Mesothelial cell of epicardium (in vitro differentiated cells): ENCODE measurements at regions not wholly inside any gene's neighbourhood (a gene's known extent, or its start where the extent isn't known, plus 50 kb on each side); places are given as distances from the start of the nearest gene placed in this dataset.

Experiments used
- DNase-seq, 2 experiments: peaks; one replicate each; pipeline ENCODE4 v3.0.0; 2021; ENCODE audit warnings: low spot score in 2 of 2; ENCODE audit not compliant: unreplicated experiment in 2 of 2
- H3K27ac Mint-ChIP-seq: 2 replicates; pipeline ENCODE4 v1.8.0; 2021; ENCODE audit warnings: mixed read lengths
- H3K27me3 Mint-ChIP-seq: 2 replicates; pipeline ENCODE4 v1.8.0; 2021; ENCODE audit warnings: low read depth, mixed read lengths
- H3K36me3 Mint-ChIP-seq: 2 replicates; pipeline ENCODE4 v1.8.0; 2021; ENCODE audit warnings: mixed read lengths
- H3K4me1 Mint-ChIP-seq: 2 replicates; pipeline ENCODE4 v1.8.0; 2021; ENCODE audit warnings: mixed read lengths
- H3K4me3 Mint-ChIP-seq: 2 replicates; pipeline ENCODE4 v1.8.0; 2021; ENCODE audit warnings: mild to moderate bottlenecking, moderate library complexity, mixed read lengths
- H3K9me3 Mint-ChIP-seq: 2 replicates; pipeline ENCODE4 v1.8.0; 2021; ENCODE audit warnings: mixed read lengths
- CTCF ChIP-seq: fragments of 200-600 bp; sonication (generic); IDR thresholded peaks from one replicate; pipeline ENCODE4 v1.5.0; 2021; ENCODE audit warnings: antibody characterized with exemption; ENCODE audit not compliant: unreplicated experiment

- no peaks in the 10 kb centered on the region for H3K27me3 Mint-ChIP-seq
- peaks cover 20% of the 10 kb centered on the region for H3K9me3 Mint-ChIP-seq
- peaks cover 6% of the 10 kb centered on the region for H3K36me3 Mint-ChIP-seq
- peaks cover 5% of the 10 kb centered on the region for H3K4me1 Mint-ChIP-seq
- no peak for DNase-seq
- H3K27ac Mint-ChIP-seq, result no peak overlapping the region
- TF ChIP-seq CTCF, result no peak
- H3K4me3 Mint-ChIP-seq, result no peak overlapping the region
Measured at GRCh38 chr1:59178339-59179187, 118.3 kb upstream of the FGGY start.

GRCh38 chr1:59179673-59180072, 117.2 kb upstream of the FGGY start:
- no peak overlapping the region for H3K4me3 Mint-ChIP-seq
- no peaks in the 10 kb centered on the region for H3K27me3 Mint-ChIP-seq
- H3K4me1 Mint-ChIP-seq, result peaks cover 8% of the 10 kb centered on the region

GRCh38 chr1:59180735-59181134, 116.2 kb upstream of the FGGY start:
- H3K27me3 Mint-ChIP-seq, result no peaks in the 10 kb centered on the region
- no peak for TF ChIP-seq CTCF
- peaks cover 18% of the 10 kb centered on the region for H3K9me3 Mint-ChIP-seq
- H3K4me1 Mint-ChIP-seq, result peaks cover 16% of the 10 kb centered on the region
- no peak for DNase-seq
- peaks cover 6% of the 10 kb centered on the region for H3K36me3 Mint-ChIP-seq
- H3K4me3 Mint-ChIP-seq, result no peak overlapping the region
- H3K27ac Mint-ChIP-seq, result no peak overlapping the region

More at GRCh38 chr1:59179673-59180072, 117.2 kb upstream of the FGGY start:
- Mint-ChIP-seq H3K36me3 (peaks cover 6% of the 10 kb centered on the region), H3K9me3 (peaks cover 20% of the 10 kb centered on the region), H3K27ac (no peak overlapping the region)
- no peak for DNase-seq
- TF ChIP-seq CTCF, result no peak

DNA sequence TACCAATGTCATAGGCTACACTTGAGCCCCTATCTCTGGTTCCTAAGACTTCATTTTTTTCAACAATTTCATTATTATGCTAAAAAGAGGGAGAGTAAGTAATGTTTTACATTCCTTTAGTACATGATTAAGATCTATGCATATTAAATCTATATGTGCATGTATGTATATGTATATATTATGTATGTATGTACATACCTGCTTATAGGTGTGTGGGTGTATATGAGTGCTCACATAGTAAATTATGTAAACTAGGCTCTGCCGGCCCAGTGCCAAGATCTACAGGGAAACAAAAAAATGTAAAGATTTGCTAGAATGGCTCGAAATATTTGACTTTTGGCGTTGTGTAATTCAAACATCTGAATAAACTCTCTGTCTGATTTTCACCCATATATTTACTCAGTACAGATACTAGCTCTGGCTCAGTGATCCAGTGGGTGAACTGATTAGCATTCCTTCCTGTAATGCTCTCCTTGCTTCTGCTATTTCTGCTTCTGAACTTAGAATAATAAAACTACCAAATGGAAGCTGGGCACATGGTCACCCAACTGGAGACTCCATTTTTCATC, 113.1 kb upstream of the FGGY start:
- no peaks in the 10 kb centered on the region for H3K36me3 Mint-ChIP-seq
- no peak for DNase-seq

DNA sequence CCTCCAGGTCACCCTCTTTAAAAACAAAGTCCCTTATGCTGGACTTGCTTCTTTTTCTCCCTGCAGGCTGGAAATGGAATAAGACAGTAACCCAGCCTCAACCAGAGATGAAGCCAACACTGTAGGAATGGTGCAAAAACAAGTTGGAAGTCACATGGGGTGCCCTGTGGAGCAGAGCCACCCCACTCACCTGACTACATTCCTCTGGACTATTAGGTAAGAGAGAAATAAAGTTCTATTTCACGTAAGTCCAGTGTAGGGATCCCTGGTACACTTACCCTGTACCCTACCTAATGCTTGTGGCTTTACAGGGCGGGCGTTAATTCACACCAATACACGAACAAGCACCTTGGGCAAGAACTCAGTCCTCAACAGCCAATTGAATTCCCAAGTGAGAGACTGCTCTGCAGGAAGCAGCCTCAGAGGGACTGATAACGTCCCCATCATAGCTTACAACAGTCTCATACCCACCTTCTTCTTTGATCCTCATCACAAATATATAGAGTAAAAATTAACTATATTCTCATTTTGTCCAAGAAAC, 112.5 kb upstream of the FGGY start:
- TF ChIP-seq CTCF, result no peak

More for the DNA sequence above, 113.1 kb upstream of the FGGY start:
- Mint-ChIP-seq H3K27me3 (no peaks in the 10 kb centered on the region), H3K27ac (no peak overlapping the region), H3K4me1 (peaks cover 24% of the 10 kb centered on the region), H3K4me3 (no peak overlapping the region), H3K9me3 (no peaks in the 10 kb centered on the region)
- TF ChIP-seq CTCF, result no peak

More for the DNA sequence above, 112.5 kb upstream of the FGGY start:
- Mint-ChIP-seq H3K4me1 (peaks cover 24% of the 10 kb centered on the region), H3K36me3 (no peaks in the 10 kb centered on the region), H3K4me3 (no peak overlapping the region), H3K27me3 (no peaks in the 10 kb centered on the region), H3K27ac (no peak overlapping the region), H3K9me3 (peaks cover under 1% of the 10 kb centered on the region)
- no peak for DNase-seq
